ENCODE measurements at regions not wholly inside any gene's neighbourhood (a gene's known extent, or its start where the extent isn't known, plus 50 kb on each side); places are given as distances from the start of the nearest gene placed in this dataset.

DNA sequence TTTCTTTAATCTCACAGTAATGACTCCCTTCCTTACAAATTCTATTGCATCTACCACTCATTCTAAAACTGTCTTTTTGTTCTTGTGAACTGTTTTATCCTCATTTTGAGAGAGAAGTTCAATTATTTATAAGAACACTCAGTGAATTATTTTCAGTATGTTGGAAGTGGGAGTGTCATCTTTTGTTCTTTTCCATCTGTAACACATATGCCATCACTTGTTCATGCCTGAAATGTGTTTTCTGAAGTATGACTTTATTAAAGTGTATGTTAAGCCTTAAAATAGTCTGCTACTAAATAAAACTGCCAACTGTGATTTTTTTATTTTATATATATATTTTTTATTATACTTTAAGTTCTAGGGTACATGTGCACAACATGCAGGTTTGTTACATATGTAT, 623.0 kb upstream of the CBLB start:
- TF ChIP-seq POLR2AphosphoS5 (IDR thresholded peaks at IDR 0.05; ENCODE audit: low read depth, low read length) (no peak), POLR2A (IDR thresholded peaks at IDR 0.05; ENCODE audit: low read depth, low read length) (no peak)

All from GM12892 (cell line).